HEK293 (cell line): ENCODE measurements at regions not wholly inside any gene's neighbourhood (a gene's known extent, or its start where the extent isn't known, plus 50 kb on each side); places are given as distances from the start of the nearest gene placed in this dataset.

ENCODE experiments used
- CTCF ChIA-PET: fragments of 350-600 bp; formaldehyde crosslinking; extraction: SDS; loops from one replicate; lab custom pipeline; 2021; ENCODE audit warnings: antibody characterized with exemption; lab: Yijun Ruan, JAX
- POLR2A ChIA-PET: fragments of 300-600 bp; formaldehyde crosslinking; extraction: SDS; loops from one replicate; lab custom pipeline; 2020; ENCODE audit warnings: antibody characterized with exemption, inconsistent platforms; lab: Yijun Ruan, JAX
- H3K27ac ChIP-seq: fragments of 200-500 bp; sonication (Bioruptor generic); 2 replicates; pipeline ENCODE4 v1.5.1; 2014; ENCODE audit warnings: low read depth, low read length, control low read depth, inconsistent platforms; ENCODE audit errors: extremely low read depth
- H3K36me3 ChIP-seq, 2 experiments: fragments of 200-500 bp in 1 of 2; sonication (Bioruptor generic) in 1 of 2; 1 replicate in 1 of 2; 2 replicates in 1 of 2; pipeline ENCODE4 v1.5.1; 2014 to 2017; ENCODE audit warnings: inconsistent platforms in 2 of 2, low read length in 2 of 2; ENCODE audit not compliant: control insufficient read depth in 2 of 2, insufficient read depth in 1 of 2
- H3K4me1 ChIP-seq: fragments of 200-500 bp; sonication (Bioruptor generic); 2 replicates; pipeline ENCODE4 v1.5.1; 2014; ENCODE audit warnings: mild to moderate bottlenecking, low read length, inconsistent platforms; ENCODE audit not compliant: control insufficient read depth, insufficient read depth
- H3K4me3 ChIP-seq: 2 replicates; pipeline ENCODE4 v1.5.1; 2011; ENCODE audit warnings: low read depth, mild to moderate bottlenecking, control low read depth, low read length, moderate library complexity
- H3K9me3 ChIP-seq: fragments of 200-500 bp; sonication (Bioruptor generic); 2 replicates; pipeline ENCODE4 v1.5.1; 2014; ENCODE audit warnings: low read depth, low read length, inconsistent platforms; ENCODE audit not compliant: control insufficient read depth, insufficient read depth
- KLF10 ChIP-seq: fragments of 450-650 bp; IDR thresholded peaks from 2 replicates; pipeline ENCODE4 v1.5.1; 2018; ENCODE audit warnings: missing biosample characterization, mild to moderate bottlenecking, missing genetic modification characterization
- KLF16 ChIP-seq: fragments of 450-650 bp; formaldehyde crosslinking; IDR thresholded peaks from 2 replicates; pipeline ENCODE4 v1.5.1; 2017; ENCODE audit warnings: missing biosample characterization, missing genetic modification characterization
- KLF9 ChIP-seq: fragments of 450-650 bp; formaldehyde crosslinking; IDR thresholded peaks from 2 replicates; pipeline ENCODE4 v1.5.1; 2016; ENCODE audit warnings: missing biosample characterization, missing genetic modification characterization, low read depth
- MZF1 ChIP-seq: fragments of 450-650 bp; formaldehyde crosslinking; IDR thresholded peaks from 2 replicates; pipeline ENCODE4 v1.5.1; 2017; ENCODE audit warnings: missing biosample characterization, missing genetic modification characterization, borderline replicate concordance
- SCRT1 ChIP-seq: fragments of 450-650 bp; formaldehyde crosslinking; IDR thresholded peaks from 2 replicates; pipeline ENCODE4 v1.5.1; 2016; ENCODE audit warnings: missing biosample characterization, missing genetic modification characterization, borderline replicate concordance
- WT1 ChIP-seq: fragments of 450-650 bp; formaldehyde crosslinking; IDR thresholded peaks from 2 replicates; pipeline ENCODE4 v1.5.1; 2016; ENCODE audit warnings: missing biosample characterization, missing genetic modification characterization
- ZBTB1 ChIP-seq: fragments of 450-650 bp; formaldehyde crosslinking; IDR thresholded peaks from 2 replicates; pipeline ENCODE4 v1.5.1; 2016; ENCODE audit warnings: missing biosample characterization, missing genetic modification characterization
- ZBTB10 ChIP-seq: fragments of 450-650 bp; formaldehyde crosslinking; IDR thresholded peaks from 2 replicates; pipeline ENCODE4 v1.5.1; 2016; ENCODE audit warnings: missing biosample characterization, missing genetic modification characterization
- ZFHX2 ChIP-seq: fragments of 450-650 bp; formaldehyde crosslinking; conservative IDR thresholded peaks from 2 replicates; pipeline ENCODE4 v1.5.1; 2016; ENCODE audit warnings: missing biosample characterization, missing genetic modification characterization
- ZFP3 ChIP-seq: fragments of 450-650 bp; formaldehyde crosslinking; IDR thresholded peaks from 2 replicates; pipeline ENCODE4 v1.5.1; 2016; ENCODE audit warnings: low read depth, missing biosample characterization, missing genetic modification characterization
- ZIC2 ChIP-seq: fragments of 450-650 bp; formaldehyde crosslinking; IDR thresholded peaks from 2 replicates; pipeline ENCODE4 v1.5.1; 2016; ENCODE audit warnings: missing biosample characterization, missing genetic modification characterization
- ZNF114 ChIP-seq: fragments of 450-650 bp; formaldehyde crosslinking; IDR thresholded peaks from 2 replicates; pipeline ENCODE4 v1.5.0; 2017; ENCODE audit warnings: missing biosample characterization, missing genetic modification characterization
- ZNF18 ChIP-seq: fragments of 450-650 bp; formaldehyde crosslinking; IDR thresholded peaks from 2 replicates; pipeline ENCODE4 v1.5.1; 2016; ENCODE audit warnings: missing biosample characterization, missing genetic modification characterization
- ZNF335 ChIP-seq: fragments of 450-650 bp; formaldehyde crosslinking; conservative IDR thresholded peaks from 2 replicates; pipeline ENCODE4 v1.5.1; 2016; ENCODE audit warnings: missing biosample characterization, missing genetic modification characterization
- ZNF350 ChIP-seq: fragments of 450-650 bp; formaldehyde crosslinking; IDR thresholded peaks from 2 replicates; pipeline ENCODE4 v1.5.0; 2017; ENCODE audit warnings: missing biosample characterization, mild to moderate bottlenecking, missing genetic modification characterization
- ZNF37A ChIP-seq: fragments of 450-650 bp; IDR thresholded peaks from 2 replicates; pipeline ENCODE4 v1.5.1; 2018; ENCODE audit warnings: missing biosample characterization, missing genetic modification characterization
- ZNF404 ChIP-seq: fragments of 450-650 bp; formaldehyde crosslinking; IDR thresholded peaks from 2 replicates; pipeline ENCODE4 v1.5.1; 2017; ENCODE audit warnings: missing biosample characterization, missing genetic modification characterization
- ZNF426 ChIP-seq: fragments of 450-650 bp; formaldehyde crosslinking; IDR thresholded peaks from 2 replicates; pipeline ENCODE4 v1.5.1; 2017; ENCODE audit warnings: missing biosample characterization, missing genetic modification characterization, mild to moderate bottlenecking, inconsistent platforms, moderate library complexity
- ZNF610 ChIP-seq: fragments of 450-650 bp; formaldehyde crosslinking; IDR thresholded peaks from 2 replicates; pipeline ENCODE4 v1.5.1; 2016; ENCODE audit warnings: missing biosample characterization, missing genetic modification characterization, borderline replicate concordance
- ZNF626 ChIP-seq: fragments of 450-650 bp; sonication (Bioruptor Pico); formaldehyde crosslinking; IDR thresholded peaks from 2 replicates; pipeline ENCODE4 v1.5.1; 2018; ENCODE audit warnings: missing biosample characterization, missing genetic modification characterization, inconsistent platforms
- ZNF768 ChIP-seq: fragments of 450-650 bp; formaldehyde crosslinking; IDR thresholded peaks from 2 replicates; pipeline ENCODE4 v1.5.1; 2018; ENCODE audit warnings: missing biosample characterization, mild to moderate bottlenecking, missing genetic modification characterization
- ZSCAN23 ChIP-seq: fragments of 450-650 bp; formaldehyde crosslinking; IDR thresholded peaks from 2 replicates; pipeline ENCODE4 v1.5.1; 2016; ENCODE audit warnings: missing biosample characterization, missing genetic modification characterization

- TF ChIP-seq ZSCAN23 (no peak), ZNF18 (tag by site-specific recombination) (no peak), ZIC2 (tag by site-specific recombination) (no peak), ZNF768 (tag by site-specific recombination) (no peak), ZNF626 (tag by site-specific recombination) (no peak), ZNF114 (no peak), ZNF610 (no peak), KLF16 (tag by site-specific recombination) (no peak), ZNF350 (tag by site-specific recombination) (no peak), ZFHX2 (tag by site-specific recombination) (no peak), KLF9 (tag by site-specific recombination) (no peak), ZNF37A (tag by site-specific recombination) (no peak), ZBTB1 (tag by site-specific recombination) (no peak)
These were observed 226.8 kb downstream of the TMEM167A start (continued) for GRCh38 chr5:82850393-82850792.

- no peak overlapping the region for H3K27ac ChIP-seq
- H3K9me3 ChIP-seq: no peaks in the 10 kb centered on the region
- TF ChIP-seq ZNF37A (tag by site-specific recombination) (no peak), ZNF335 (tag by site-specific recombination) (no peak), ZNF404 (no peak), ZBTB10 (tag by site-specific recombination) (no peak), KLF10 (no peak), SCRT1 (tag by site-specific recombination) (no peak), MZF1 (tag by site-specific recombination) (no peak)
- ChIA-PET CTCF (no interaction called here), POLR2A (no interaction called here)
- H3K36me3 ChIP-seq: no peaks in the 10 kb centered on the region
- H3K4me3 ChIP-seq: no peak overlapping the region
- no peaks in the 10 kb centered on the region for H3K4me1 ChIP-seq
These were observed 227.3 kb downstream of the TMEM167A start for GRCh38 chr5:82849885-82850284.

GRCh38 chr5:82847562-82847961, 229.6 kb downstream of the TMEM167A start:
- Histone ChIP-seq H3K4me1 (no peaks in the 10 kb centered on the region), H3K36me3 (no peaks in the 10 kb centered on the region), H3K9me3 (no peaks in the 10 kb centered on the region), H3K4me3 (no peak overlapping the region), H3K27ac (no peak overlapping the region)
- CTCF ChIA-PET: interaction anchor here (0.6 kb wide), 1 partner anchor 137 kb away, joined by 4 read pairs; no protein-coding TSS in a partner anchor
- POLR2A ChIA-PET: no interaction called here
- no peak for TF ChIP-seq WT1 (tag by site-specific recombination)
- no peak for TF ChIP-seq ZNF426 (tag by site-specific recombination)
- no peak for TF ChIP-seq ZFP3 (tag by site-specific recombination)
- TF ChIP-seq ZNF114: no peak
